DND-41 (cell line): ENCODE measurements at regions not wholly inside any gene's neighbourhood (a gene's known extent, or its start where the extent isn't known, plus 50 kb on each side); places are given as distances from the start of the nearest gene placed in this dataset.

Experiments used
- EZH2 ChIP-seq: IDR thresholded peaks from 3 replicates; pipeline ENCODE4 v1.6.1; 2012; ENCODE audit warnings: borderline replicate concordance, low read depth, mild to moderate bottlenecking, moderate library complexity, low read length, inconsistent platforms; ENCODE audit not compliant: severe bottlenecking
- TF ChIP-seq, protein P1 (sequence below): IDR thresholded peaks from 2 replicates; pipeline ENCODE4 v1.5.1; 2012; ENCODE audit warnings: borderline replicate concordance, low read length, moderate library complexity, mild to moderate bottlenecking; ENCODE audit not compliant: poor library complexity, severe bottlenecking; ENCODE audit errors: extremely low read depth

- TF ChIP-seq, protein P1, sequence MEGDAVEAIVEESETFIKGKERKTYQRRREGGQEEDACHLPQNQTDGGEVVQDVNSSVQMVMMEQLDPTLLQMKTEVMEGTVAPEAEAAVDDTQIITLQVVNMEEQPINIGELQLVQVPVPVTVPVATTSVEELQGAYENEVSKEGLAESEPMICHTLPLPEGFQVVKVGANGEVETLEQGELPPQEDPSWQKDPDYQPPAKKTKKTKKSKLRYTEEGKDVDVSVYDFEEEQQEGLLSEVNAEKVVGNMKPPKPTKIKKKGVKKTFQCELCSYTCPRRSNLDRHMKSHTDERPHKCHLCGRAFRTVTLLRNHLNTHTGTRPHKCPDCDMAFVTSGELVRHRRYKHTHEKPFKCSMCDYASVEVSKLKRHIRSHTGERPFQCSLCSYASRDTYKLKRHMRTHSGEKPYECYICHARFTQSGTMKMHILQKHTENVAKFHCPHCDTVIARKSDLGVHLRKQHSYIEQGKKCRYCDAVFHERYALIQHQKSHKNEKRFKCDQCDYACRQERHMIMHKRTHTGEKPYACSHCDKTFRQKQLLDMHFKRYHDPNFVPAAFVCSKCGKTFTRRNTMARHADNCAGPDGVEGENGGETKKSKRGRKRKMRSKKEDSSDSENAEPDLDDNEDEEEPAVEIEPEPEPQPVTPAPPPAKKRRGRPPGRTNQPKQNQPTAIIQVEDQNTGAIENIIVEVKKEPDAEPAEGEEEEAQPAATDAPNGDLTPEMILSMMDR, result no peak
- TF ChIP-seq EZH2, result no peak
These were observed 273.1 kb downstream of the ATPSCKMT start for GRCh38 chr5:9976621-9977020.
